ENCODE measurements at regions not wholly inside any gene's neighbourhood (a gene's known extent, or its start where the extent isn't known, plus 50 kb on each side); places are given as distances from the start of the nearest gene placed in this dataset.

GRCh38 chr6:144449911-144450597, 164.9 kb downstream of the UTRN start:
- TF ChIP-seq, protein P1, sequence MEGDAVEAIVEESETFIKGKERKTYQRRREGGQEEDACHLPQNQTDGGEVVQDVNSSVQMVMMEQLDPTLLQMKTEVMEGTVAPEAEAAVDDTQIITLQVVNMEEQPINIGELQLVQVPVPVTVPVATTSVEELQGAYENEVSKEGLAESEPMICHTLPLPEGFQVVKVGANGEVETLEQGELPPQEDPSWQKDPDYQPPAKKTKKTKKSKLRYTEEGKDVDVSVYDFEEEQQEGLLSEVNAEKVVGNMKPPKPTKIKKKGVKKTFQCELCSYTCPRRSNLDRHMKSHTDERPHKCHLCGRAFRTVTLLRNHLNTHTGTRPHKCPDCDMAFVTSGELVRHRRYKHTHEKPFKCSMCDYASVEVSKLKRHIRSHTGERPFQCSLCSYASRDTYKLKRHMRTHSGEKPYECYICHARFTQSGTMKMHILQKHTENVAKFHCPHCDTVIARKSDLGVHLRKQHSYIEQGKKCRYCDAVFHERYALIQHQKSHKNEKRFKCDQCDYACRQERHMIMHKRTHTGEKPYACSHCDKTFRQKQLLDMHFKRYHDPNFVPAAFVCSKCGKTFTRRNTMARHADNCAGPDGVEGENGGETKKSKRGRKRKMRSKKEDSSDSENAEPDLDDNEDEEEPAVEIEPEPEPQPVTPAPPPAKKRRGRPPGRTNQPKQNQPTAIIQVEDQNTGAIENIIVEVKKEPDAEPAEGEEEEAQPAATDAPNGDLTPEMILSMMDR (IDR thresholded peaks at IDR 0.05; ENCODE audit: low read depth, low read length), result no peak
- H3K4me3 ChIP-seq (ENCODE audit: low read depth, low read length), result no peak overlapping the region

- H3K4me3 ChIP-seq (ENCODE audit: low read depth, low read length), result no peak overlapping the region
- TF ChIP-seq, protein P1 (IDR thresholded peaks at IDR 0.05; ENCODE audit: low read depth, low read length), result no peak
Observed at GRCh38 chr6:144460327-144461095, 175.4 kb downstream of the UTRN start.

DNA sequence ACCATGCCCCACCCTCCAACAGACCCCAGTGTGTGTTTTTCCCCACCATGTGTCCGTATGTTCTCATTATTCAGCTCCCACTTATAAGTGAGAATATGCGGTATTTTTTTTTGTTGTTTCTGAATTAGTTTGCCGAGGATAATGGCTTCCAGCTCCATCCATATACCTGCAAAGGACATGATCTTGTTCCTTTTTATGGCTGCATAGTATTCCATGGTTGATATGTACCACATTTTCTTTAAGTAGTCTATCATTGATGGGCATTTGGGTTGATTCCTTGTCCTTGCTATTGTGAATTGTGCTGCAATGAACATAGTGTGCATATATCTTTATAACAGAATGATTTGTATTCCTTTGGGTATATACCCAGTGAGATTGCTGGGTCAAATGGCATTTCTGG, 176.9 kb downstream of the UTRN start:
- H3K4me3 ChIP-seq (ENCODE audit: low read depth, low read length), result no peak overlapping the region
- TF ChIP-seq, protein P1 (IDR thresholded peaks at IDR 0.05; ENCODE audit: low read depth, low read length), result no peak

- TF ChIP-seq, protein P1 (IDR thresholded peaks at IDR 0.05; ENCODE audit: low read depth, low read length), result no peak
- H3K4me3 ChIP-seq (ENCODE audit: low read depth, low read length), result no peak overlapping the region
Observed at GRCh38 chr6:144466716-144467115, 181.6 kb downstream of the UTRN start.

- no peak overlapping the region for H3K4me3 ChIP-seq (ENCODE audit: low read depth, low read length)
- TF ChIP-seq, protein P1 (IDR thresholded peaks at IDR 0.05; ENCODE audit: low read depth, low read length), result no peak
Observed at GRCh38 chr6:144467172-144467762, 182.1 kb downstream of the UTRN start.

GRCh38 chr6:144467921-144468320, 182.8 kb downstream of the UTRN start:
- TF ChIP-seq, protein P1 (IDR thresholded peaks at IDR 0.05; ENCODE audit: low read depth, low read length), result no peak
- no peak overlapping the region for H3K4me3 ChIP-seq (ENCODE audit: low read depth, low read length)

- TF ChIP-seq, protein P1 (IDR thresholded peaks at IDR 0.05; ENCODE audit: low read depth, low read length), result no peak
- no peak overlapping the region for H3K4me3 ChIP-seq (ENCODE audit: low read depth, low read length)
Observed at GRCh38 chr6:144468709-144469108, 183.6 kb downstream of the UTRN start.

Data from WI38 (cell line).